Activated CD4-positive, alpha-beta T cell treated with anti-CD3 and anti-CD28 coated beads, Interleukin-2, amount 50 U/mL, for 4 hours (primary cell): ENCODE measurements at regions not wholly inside any gene's neighbourhood (a gene's known extent, or its start where the extent isn't known, plus 50 kb on each side); places are given as distances from the start of the nearest gene placed in this dataset.

Experiments
- DNase-seq, 2 experiments: peaks; one replicate each; pipeline ENCODE4 v3.0.0-alpha.2; 2020

- DNase-seq, result no peak
Measured at GRCh38 chr2:58871469-58872142, 630.5 kb upstream of the FANCL start.

- no peak for DNase-seq
Measured at GRCh38 chr2:58870704-58871103, 629.6 kb upstream of the FANCL start.

- DNase-seq, result no peak
Measured at GRCh38 chr2:58866946-58867345, 625.8 kb upstream of the FANCL start.

GRCh38 chr2:58866527-58866926 lies 625.4 kb upstream of the FANCL start:
- no peak for DNase-seq

GRCh38 chr2:58866040-58866439 lies 624.9 kb upstream of the FANCL start:
- no peak for DNase-seq

- no peak for DNase-seq
Measured at GRCh38 chr2:58865436-58865835, 624.3 kb upstream of the FANCL start.

- no peak for DNase-seq
Measured at GRCh38 chr2:58862244-58862643, 621.1 kb upstream of the FANCL start.

GRCh38 chr2:58860586-58860985 lies 619.5 kb upstream of the FANCL start:
- DNase-seq, result no peak

- no peak for DNase-seq
Measured at GRCh38 chr2:58856100-58856499, 615.0 kb upstream of the FANCL start.

GRCh38 chr2:58853420-58853819 lies 612.3 kb upstream of the FANCL start:
- no peak for DNase-seq

- no peak for DNase-seq
Measured at GRCh38 chr2:58852905-58853304, 611.8 kb upstream of the FANCL start.

- no peak for DNase-seq
Measured at GRCh38 chr2:58852243-58852642, 611.1 kb upstream of the FANCL start.

- no peak for DNase-seq
Measured at GRCh38 chr2:58851598-58851997, 610.5 kb upstream of the FANCL start.

GRCh38 chr2:58845011-58845410 lies 603.9 kb upstream of the FANCL start:
- no peak for DNase-seq

- no peak for DNase-seq
Measured at GRCh38 chr2:58842501-58843155, 601.5 kb upstream of the FANCL start.

GRCh38 chr2:58834404-58834803 lies 593.3 kb upstream of the FANCL start:
- no peak for DNase-seq

GRCh38 chr2:58826795-58827194 lies 585.7 kb upstream of the FANCL start:
- DNase-seq, result no peak

- DNase-seq, result no peak
Measured at GRCh38 chr2:58812771-58813344, 571.7 kb upstream of the FANCL start.

- no peak for DNase-seq
Measured at GRCh38 chr2:58805126-58805525, 564.0 kb upstream of the FANCL start.

- no peak for DNase-seq
Measured at GRCh38 chr2:58803192-58803591, 562.1 kb upstream of the FANCL start.

GRCh38 chr2:58800881-58801280 lies 559.8 kb upstream of the FANCL start:
- no peak for DNase-seq

- DNase-seq, result no peak
Measured at GRCh38 chr2:58798676-58799208, 557.6 kb upstream of the FANCL start.

- no peak for DNase-seq
Measured at GRCh38 chr2:58796239-58796910, 555.2 kb upstream of the FANCL start.

GRCh38 chr2:58794916-58795315 lies 553.8 kb upstream of the FANCL start:
- DNase-seq, result no peak
